WTC11 (cell line): ENCODE measurements at regions not wholly inside any gene's neighbourhood (a gene's known extent, or its start where the extent isn't known, plus 50 kb on each side); places are given as distances from the start of the nearest gene placed in this dataset.

ENCODE experiments used
- CTCF ChIP-seq: fragments of 200-600 bp; IDR thresholded peaks from 2 replicates; pipeline ENCODE4 v1.8.0; 2022; ENCODE audit warnings: antibody characterized with exemption
- ESRRA ChIP-seq: sonication (generic); formaldehyde crosslinking; IDR thresholded peaks from 2 replicates; pipeline ENCODE4 v1.8.1; 2022; ENCODE audit warnings: mild to moderate bottlenecking, missing genetic modification reagents, borderline replicate concordance
- JUN ChIP-seq: sonication (generic); formaldehyde crosslinking; IDR thresholded peaks from 2 replicates; pipeline ENCODE4 v1.8.0; 2023; ENCODE audit warnings: mild to moderate bottlenecking, missing genetic modification reagents
- NFE2L1 ChIP-seq: sonication (generic); formaldehyde crosslinking; IDR thresholded peaks from 2 replicates; pipeline ENCODE4 v1.8.1; 2023; ENCODE audit warnings: missing genetic modification reagents
- OVOL2 ChIP-seq: fragments of 250-450 bp; sonication (Bioruptor Pico); IDR thresholded peaks from 2 replicates; pipeline ENCODE4 v1.9.0; 2021; ENCODE audit warnings: mild to moderate bottlenecking, borderline replicate concordance
- SP1 ChIP-seq: sonication (generic); formaldehyde crosslinking; conservative IDR thresholded peaks from 2 replicates; pipeline ENCODE4 v1.8.1; 2022; ENCODE audit warnings: missing genetic modification reagents

GRCh38 chrX:109936598-109936997 lies 66.3 kb upstream of the TMEM164 start:
- TF ChIP-seq OVOL2, result no peak
- TF ChIP-seq CTCF, result no peak
- no peak for TF ChIP-seq ESRRA (CRISPR knock-in tag)
- TF ChIP-seq SP1, result no peak
- no peak for TF ChIP-seq JUN (CRISPR knock-in tag)
- no peak for TF ChIP-seq NFE2L1
